ENCODE measurements at regions not wholly inside any gene's neighbourhood (a gene's known extent, or its start where the extent isn't known, plus 50 kb on each side); places are given as distances from the start of the nearest gene placed in this dataset.

- H3K27me3 Mint-ChIP-seq, result peaks cover 19% of the 10 kb centered on the region
- DNase-seq (ENCODE audit: low spot score, unreplicated experiment), result no peak
- H3K4me1 Mint-ChIP-seq (ENCODE audit: low read depth), result no peaks in the 10 kb centered on the region
- H3K9me3 Mint-ChIP-seq (ENCODE audit: low read depth), result no peaks in the 10 kb centered on the region
- H3K4me3 Mint-ChIP-seq (ENCODE audit: low read depth), result no peak overlapping the region
- TF ChIP-seq CTCF (IDR thresholded peaks at IDR 0.05; ENCODE audit: unreplicated experiment), result no peak
- no peak overlapping the region for H3K27ac Mint-ChIP-seq
- no peaks in the 10 kb centered on the region for H3K36me3 Mint-ChIP-seq (ENCODE audit: insufficient read depth)
Measured at GRCh38 chr1:213425376-213426030, 374.5 kb downstream of the RPS6KC1 start.

- H3K27me3 Mint-ChIP-seq, result peaks cover 7% of the 10 kb centered on the region
- no peaks in the 10 kb centered on the region for H3K9me3 Mint-ChIP-seq (ENCODE audit: low read depth)
Measured at GRCh38 chr1:213429642-213430041, 378.6 kb downstream of the RPS6KC1 start.

GRCh38 chr1:213435715-213436114 lies 384.7 kb downstream of the RPS6KC1 start:
- DNase-seq (ENCODE audit: low spot score, unreplicated experiment), result no peak
- H3K4me3 Mint-ChIP-seq (ENCODE audit: low read depth), result no peak overlapping the region
- no peak for TF ChIP-seq CTCF (IDR thresholded peaks at IDR 0.05; ENCODE audit: unreplicated experiment)
- H3K27me3 Mint-ChIP-seq, result no peaks in the 10 kb centered on the region
- peaks cover 3% of the 10 kb centered on the region for H3K9me3 Mint-ChIP-seq (ENCODE audit: low read depth)
- no peaks in the 10 kb centered on the region for H3K36me3 Mint-ChIP-seq (ENCODE audit: insufficient read depth)
- H3K4me1 Mint-ChIP-seq (ENCODE audit: low read depth), result peaks cover 2% of the 10 kb centered on the region
- H3K27ac Mint-ChIP-seq, result no peak overlapping the region

More at GRCh38 chr1:213429642-213430041, 378.6 kb downstream of the RPS6KC1 start:
- Mint-ChIP-seq H3K36me3 (ENCODE audit: insufficient read depth) (no peaks in the 10 kb centered on the region), H3K4me1 (ENCODE audit: low read depth) (no peaks in the 10 kb centered on the region), H3K27ac (no peak overlapping the region), H3K4me3 (ENCODE audit: low read depth) (no peak overlapping the region)
- TF ChIP-seq CTCF (IDR thresholded peaks at IDR 0.05; ENCODE audit: unreplicated experiment), result no peak
- no peak for DNase-seq (ENCODE audit: low spot score, unreplicated experiment)

GRCh38 chr1:213438339-213438738 lies 387.3 kb downstream of the RPS6KC1 start:
- Mint-ChIP-seq H3K36me3 (ENCODE audit: insufficient read depth) (no peaks in the 10 kb centered on the region), H3K4me3 (ENCODE audit: low read depth) (no peak overlapping the region), H3K27me3 (no peaks in the 10 kb centered on the region), H3K4me1 (ENCODE audit: low read depth) (peaks cover 2% of the 10 kb centered on the region), H3K27ac (no peak overlapping the region), H3K9me3 (ENCODE audit: low read depth) (peaks cover 3% of the 10 kb centered on the region)
- DNase-seq (ENCODE audit: low spot score, unreplicated experiment), result no peak
- TF ChIP-seq CTCF (IDR thresholded peaks at IDR 0.05; ENCODE audit: unreplicated experiment), result no peak

GRCh38 chr1:213439703-213440102 lies 388.7 kb downstream of the RPS6KC1 start:
- H3K4me1 Mint-ChIP-seq (ENCODE audit: low read depth), result peaks cover 2% of the 10 kb centered on the region
- H3K36me3 Mint-ChIP-seq (ENCODE audit: insufficient read depth), result no peaks in the 10 kb centered on the region
- peaks cover 3% of the 10 kb centered on the region for H3K9me3 Mint-ChIP-seq (ENCODE audit: low read depth)
- no peak overlapping the region for H3K27ac Mint-ChIP-seq
- H3K4me3 Mint-ChIP-seq (ENCODE audit: low read depth), result no peak overlapping the region
- H3K27me3 Mint-ChIP-seq, result no peaks in the 10 kb centered on the region
- TF ChIP-seq CTCF (IDR thresholded peaks at IDR 0.05; ENCODE audit: unreplicated experiment), result no peak
- DNase-seq (ENCODE audit: low spot score, unreplicated experiment), result no peak

Data from progenitor cell of endocrine pancreas (in vitro differentiated cells).